SU-DHL-6 (cell line): ENCODE measurements at regions not wholly inside any gene's neighbourhood (a gene's known extent, or its start where the extent isn't known, plus 50 kb on each side); places are given as distances from the start of the nearest gene placed in this dataset.

Experiments used
- H2AFZ ChIP-seq: fragments of 200-600 bp; sonication (generic); 2 replicates; pipeline ENCODE4 v1.6.1; 2014; ENCODE audit warnings: low read depth, mild to moderate bottlenecking, moderate library complexity, mixed read lengths, antibody characterized with exemption, low read length; ENCODE audit not compliant: severe bottlenecking
- H3F3A ChIP-seq: fragments of 200-600 bp; shearing (Covaris generic); 2 replicates; pipeline ENCODE4 v1.6.0; 2016; ENCODE audit warnings: antibody characterized with exemption, mild to moderate bottlenecking; ENCODE audit not compliant: insufficient read depth
- H3K27ac ChIP-seq: fragments of 200-600 bp; sonication (generic); 2 replicates; pipeline ENCODE4 v1.5.1; 2016; ENCODE audit warnings: low read depth, mild to moderate bottlenecking, low read length, moderate library complexity, mixed read lengths
- H3K27me3 ChIP-seq: fragments of 200-600 bp; sonication (generic), shearing (Covaris generic); 2 replicates; pipeline ENCODE4 v1.6.0; 2014; ENCODE audit warnings: mild to moderate bottlenecking, low read length
- H3K36me3 ChIP-seq: fragments of 200-600 bp; sonication (generic); 2 replicates; pipeline ENCODE4 v1.6.1; 2014; ENCODE audit warnings: mild to moderate bottlenecking, low read length, mixed read lengths
- H3K4me2 ChIP-seq: fragments of 300-600, 200-600 bp; shearing (Covaris generic), sonication (generic); 2 replicates; pipeline ENCODE4 v1.6.0; 2014; ENCODE audit warnings: low read length, low read depth, mild to moderate bottlenecking; ENCODE audit not compliant: poor library complexity, severe bottlenecking
- H3K4me3 ChIP-seq: fragments of 200-600 bp; sonication (generic); 2 replicates; pipeline ENCODE4 v1.5.1; 2014; ENCODE audit warnings: antibody characterized with exemption, low read length, mild to moderate bottlenecking, mixed read lengths; ENCODE audit not compliant: insufficient read depth, poor library complexity, severe bottlenecking
- H3K79me2 ChIP-seq: fragments of 200-600 bp; sonication (generic); 2 replicates; pipeline ENCODE4 v1.6.1; 2014; ENCODE audit warnings: mild to moderate bottlenecking, low read length, moderate library complexity; ENCODE audit not compliant: insufficient read depth
- H3K9ac ChIP-seq: fragments of 200-600 bp; sonication (generic); 2 replicates; pipeline ENCODE4 v1.7.0; 2014; ENCODE audit warnings: mild to moderate bottlenecking, low read length
- H3K9me2 ChIP-seq: fragments of 200-600 bp; sonication (generic); replicated peaks from 2 replicates; pipeline ENCODE4 v1.6.1; 2014; ENCODE audit warnings: low read length; ENCODE audit not compliant: insufficient read depth
- H3K9me3 ChIP-seq: fragments of 200-600 bp; sonication (generic); 2 replicates; pipeline ENCODE4 v1.6.1; 2014; ENCODE audit warnings: low read length, mixed read lengths; ENCODE audit not compliant: insufficient read depth
- H4K20me1 ChIP-seq: fragments of 200-600 bp; sonication (generic); 2 replicates; pipeline ENCODE4 v1.6.1; 2014; ENCODE audit warnings: low read depth, mild to moderate bottlenecking, antibody characterized with exemption, low read length, moderate library complexity, mixed read lengths
- EZH2phosphoT487 ChIP-seq: fragments of 200-600 bp; sonication (generic), shearing (Covaris generic); conservative IDR thresholded peaks from 2 replicates; pipeline ENCODE4 v1.6.1; 2018; ENCODE audit warnings: mild to moderate bottlenecking, antibody characterized with exemption, low read length, moderate library complexity, mixed read lengths
- TF ChIP-seq, protein P1 (sequence below): fragments of 200-600 bp; sonication (generic); IDR thresholded peaks from one replicate; pipeline ENCODE4 v1.5.1; 2017; ENCODE audit warnings: antibody characterized with exemption, mild to moderate bottlenecking, low read length, moderate library complexity; ENCODE audit not compliant: insufficient read depth, poor library complexity, severe bottlenecking

DNA sequence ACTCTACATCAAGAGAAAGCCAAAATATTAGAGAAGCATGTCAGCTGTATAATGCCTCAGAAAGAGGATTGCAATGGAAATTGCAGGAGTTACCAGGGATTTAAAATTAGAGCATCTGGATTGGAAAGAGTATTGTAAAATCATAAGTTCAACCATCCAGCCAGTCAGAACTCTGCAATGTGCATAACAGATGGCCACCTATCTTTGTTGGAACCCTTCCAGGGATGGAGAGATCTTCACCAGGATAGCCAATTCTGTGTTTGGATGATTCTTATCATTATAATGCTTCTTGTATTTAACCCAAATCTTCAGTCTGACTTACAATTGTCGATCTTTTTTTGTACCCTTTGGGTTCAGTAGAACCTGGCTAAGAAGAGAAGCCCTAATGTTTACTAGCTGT is 164.4 kb downstream of the TLR4 start:
- Histone ChIP-seq H3K9me2 (no peaks in the 10 kb centered on the region), H3K4me2 (no peak overlapping the region), H3K9ac (no peak overlapping the region), H4K20me1 (no peaks in the 10 kb centered on the region), H3F3A (no peaks in the 10 kb centered on the region), H3K27ac (no peak overlapping the region), H2AFZ (no peak overlapping the region), H3K36me3 (no peaks in the 10 kb centered on the region), H3K9me3 (no peaks in the 10 kb centered on the region), H3K27me3 (no peaks in the 10 kb centered on the region), H3K4me3 (no peak overlapping the region), H3K79me2 (no peaks in the 10 kb centered on the region)
- TF ChIP-seq EZH2phosphoT487: no peak
- TF ChIP-seq, protein P1, sequence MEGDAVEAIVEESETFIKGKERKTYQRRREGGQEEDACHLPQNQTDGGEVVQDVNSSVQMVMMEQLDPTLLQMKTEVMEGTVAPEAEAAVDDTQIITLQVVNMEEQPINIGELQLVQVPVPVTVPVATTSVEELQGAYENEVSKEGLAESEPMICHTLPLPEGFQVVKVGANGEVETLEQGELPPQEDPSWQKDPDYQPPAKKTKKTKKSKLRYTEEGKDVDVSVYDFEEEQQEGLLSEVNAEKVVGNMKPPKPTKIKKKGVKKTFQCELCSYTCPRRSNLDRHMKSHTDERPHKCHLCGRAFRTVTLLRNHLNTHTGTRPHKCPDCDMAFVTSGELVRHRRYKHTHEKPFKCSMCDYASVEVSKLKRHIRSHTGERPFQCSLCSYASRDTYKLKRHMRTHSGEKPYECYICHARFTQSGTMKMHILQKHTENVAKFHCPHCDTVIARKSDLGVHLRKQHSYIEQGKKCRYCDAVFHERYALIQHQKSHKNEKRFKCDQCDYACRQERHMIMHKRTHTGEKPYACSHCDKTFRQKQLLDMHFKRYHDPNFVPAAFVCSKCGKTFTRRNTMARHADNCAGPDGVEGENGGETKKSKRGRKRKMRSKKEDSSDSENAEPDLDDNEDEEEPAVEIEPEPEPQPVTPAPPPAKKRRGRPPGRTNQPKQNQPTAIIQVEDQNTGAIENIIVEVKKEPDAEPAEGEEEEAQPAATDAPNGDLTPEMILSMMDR: no peak

DNA sequence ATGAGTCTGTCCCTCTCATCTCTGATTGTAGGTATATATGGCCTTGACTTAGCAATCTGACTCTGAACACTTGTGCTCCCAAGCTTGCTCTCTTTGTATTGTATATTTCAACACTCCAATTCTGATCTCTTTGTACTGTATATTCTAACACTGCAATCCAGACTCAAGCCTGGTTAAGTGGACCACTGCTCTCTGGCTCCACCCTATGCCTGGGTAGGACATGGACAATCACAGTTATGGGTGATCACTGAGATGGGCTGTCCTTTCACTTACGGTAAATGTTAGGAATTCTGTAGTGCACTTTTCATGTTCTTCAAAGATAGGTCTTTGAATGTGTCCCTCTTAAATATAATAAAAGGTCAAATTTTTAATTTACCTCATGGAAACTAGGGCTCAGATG is 165.1 kb downstream of the TLR4 start:
- Histone ChIP-seq H3F3A (no peaks in the 10 kb centered on the region), H3K36me3 (no peaks in the 10 kb centered on the region), H3K4me2 (no peak overlapping the region)

DNA sequence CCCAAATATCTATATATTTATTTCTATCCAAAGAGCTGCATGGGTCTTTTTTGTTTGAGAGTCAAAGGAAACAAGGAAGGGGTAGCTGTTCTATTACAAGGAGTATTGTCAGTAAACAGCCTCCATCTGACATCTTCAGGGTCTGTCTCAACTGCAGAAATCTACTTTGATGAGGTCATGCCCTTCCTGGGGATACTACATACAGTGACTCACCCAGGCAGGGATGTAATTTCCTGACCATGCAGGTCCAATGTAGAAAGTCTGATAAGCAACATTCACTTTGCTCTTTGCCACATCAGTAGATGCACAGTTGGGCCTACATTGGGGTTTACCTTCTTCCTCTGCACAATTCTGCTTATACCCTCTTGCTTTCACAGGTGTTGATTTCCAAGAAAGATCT is 165.5 kb downstream of the TLR4 start:
- H3K27ac ChIP-seq: no peak overlapping the region
- no peaks in the 10 kb centered on the region for H3K9me2 ChIP-seq
- no peaks in the 10 kb centered on the region for H3K9me3 ChIP-seq
- H2AFZ ChIP-seq: no peak overlapping the region
- no peak overlapping the region for H3K4me3 ChIP-seq
- no peaks in the 10 kb centered on the region for H3K79me2 ChIP-seq
- no peaks in the 10 kb centered on the region for H3K27me3 ChIP-seq
- no peaks in the 10 kb centered on the region for H4K20me1 ChIP-seq
- no peak overlapping the region for H3K9ac ChIP-seq
- no peaks in the 10 kb centered on the region for H3K36me3 ChIP-seq
- no peaks in the 10 kb centered on the region for H3F3A ChIP-seq
- no peak overlapping the region for H3K4me2 ChIP-seq
- TF ChIP-seq, protein P1: no peak
- TF ChIP-seq EZH2phosphoT487: no peak

More for the DNA sequence above, 165.1 kb downstream of the TLR4 start:
- no peaks in the 10 kb centered on the region for H3K9me2 ChIP-seq
- TF ChIP-seq, protein P1: no peak
- TF ChIP-seq EZH2phosphoT487: no peak
- no peak overlapping the region for H3K9ac ChIP-seq
- no peak overlapping the region for H2AFZ ChIP-seq
- no peak overlapping the region for H3K27ac ChIP-seq
- no peaks in the 10 kb centered on the region for H3K9me3 ChIP-seq
- no peaks in the 10 kb centered on the region for H4K20me1 ChIP-seq
- H3K79me2 ChIP-seq: no peaks in the 10 kb centered on the region
- no peaks in the 10 kb centered on the region for H3K27me3 ChIP-seq
- no peak overlapping the region for H3K4me3 ChIP-seq
